HG02840 (cell line): ENCODE measurements at regions not wholly inside any gene's neighbourhood (a gene's known extent, or its start where the extent isn't known, plus 50 kb on each side); places are given as distances from the start of the nearest gene placed in this dataset.

Source experiments
- ATAC-seq: cut with Tn5 transposase; IDR thresholded peaks from one replicate; pipeline ENCODE4 v1.9.1; 2021; ENCODE audit warnings: mild to moderate bottlenecking, moderate library complexity, moderate number of reproducible peaks; ENCODE audit not compliant: unreplicated experiment, low FRiP score

- ATAC-seq, result no peak
Observed at GRCh38 chr1:8094481-8095241, 68.6 kb upstream of the ERRFI1 start.

DNA sequence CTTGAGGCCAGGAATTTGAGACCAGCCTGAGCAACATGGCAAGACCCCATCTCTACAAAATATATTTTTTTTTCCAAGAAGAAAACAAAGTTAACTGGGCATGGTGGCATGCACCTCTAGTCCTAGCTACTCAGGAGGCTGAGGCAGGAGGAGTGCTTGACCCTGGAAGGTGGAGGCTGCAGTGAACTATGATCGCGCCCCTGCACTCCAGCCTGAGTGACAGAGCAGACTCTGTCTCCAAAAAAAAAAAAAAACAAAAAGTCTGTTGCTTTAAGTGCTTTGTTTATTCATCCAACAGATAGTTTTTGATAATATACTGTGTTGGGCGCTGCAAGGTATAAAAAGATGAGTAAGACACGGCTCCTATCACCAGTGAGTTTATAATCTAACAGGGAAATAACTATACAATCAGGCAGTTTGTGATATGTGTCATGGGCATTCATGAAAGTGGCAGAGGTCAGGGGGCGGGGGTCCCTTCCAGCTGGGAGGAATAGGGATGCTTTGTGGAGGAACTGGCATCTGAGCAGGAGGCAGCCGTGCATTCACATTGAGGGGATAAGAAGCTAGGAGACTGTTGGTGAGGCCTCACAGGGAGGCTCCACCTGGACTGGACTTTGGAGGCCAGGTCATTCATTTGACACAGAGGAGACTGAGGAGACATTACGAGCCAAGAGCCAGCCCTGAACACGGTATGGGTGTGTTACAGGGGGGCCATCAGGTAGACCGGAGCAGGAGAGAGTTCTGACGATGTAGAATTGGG lies 67.3 kb upstream of the ERRFI1 start:
- no peak for ATAC-seq

DNA sequence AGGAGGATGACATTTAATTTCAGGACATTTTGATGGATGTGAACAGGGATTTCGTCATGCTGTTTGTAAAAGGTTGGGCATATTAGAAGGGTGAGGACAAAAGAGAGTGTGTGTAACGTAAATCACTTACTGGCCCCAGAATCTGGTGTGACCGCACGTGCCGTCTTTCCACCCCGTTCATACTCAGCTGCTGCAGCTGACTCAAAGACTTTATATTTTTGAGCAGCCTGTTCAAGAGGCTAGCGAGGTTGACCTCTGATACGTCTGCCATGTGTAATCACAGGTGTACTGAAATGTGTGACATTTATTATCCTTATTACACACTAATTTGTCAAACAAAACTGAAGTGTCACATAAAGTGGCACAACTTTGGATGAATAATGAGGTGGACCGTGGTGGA lies 66.5 kb upstream of the ERRFI1 start:
- ATAC-seq, result no peak

GRCh38 chr1:8091691-8092090 lies 65.6 kb upstream of the ERRFI1 start:
- ATAC-seq, result no peak

GRCh38 chr1:8090241-8090702 lies 64.2 kb upstream of the ERRFI1 start:
- no peak for ATAC-seq

DNA sequence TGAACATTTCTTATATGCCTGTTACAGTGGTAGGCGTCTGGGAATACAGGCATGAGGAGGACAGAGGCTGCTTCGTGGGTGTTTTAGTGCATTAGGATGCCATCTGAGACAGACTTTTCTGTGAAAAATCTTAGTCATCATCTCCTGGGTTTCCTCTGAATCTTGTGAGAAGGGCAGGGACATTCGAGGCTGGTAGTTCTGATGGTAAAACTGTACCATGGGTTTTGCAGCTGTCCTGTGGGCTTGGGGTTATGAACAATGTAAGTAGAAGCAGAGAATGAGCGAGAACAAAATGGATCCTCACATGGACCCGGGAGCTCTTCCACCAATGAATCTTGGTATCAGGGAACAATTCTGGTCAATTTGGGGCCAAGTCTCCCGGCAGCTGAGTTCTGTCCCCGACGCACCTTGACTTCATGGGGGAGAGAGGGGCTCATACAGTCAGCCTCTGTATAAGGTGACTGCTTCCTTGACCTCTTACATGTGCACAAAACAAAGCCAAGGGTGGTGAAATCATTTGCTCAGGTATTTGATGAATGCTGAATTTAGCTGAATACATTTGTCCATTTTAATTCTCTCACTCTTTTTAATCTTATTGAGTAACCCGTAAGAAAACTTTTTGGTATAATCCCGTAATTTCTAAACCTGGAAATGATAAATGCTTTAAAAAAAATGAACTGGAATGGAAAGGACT lies 63.6 kb upstream of the ERRFI1 start:
- ATAC-seq, result no peak

DNA sequence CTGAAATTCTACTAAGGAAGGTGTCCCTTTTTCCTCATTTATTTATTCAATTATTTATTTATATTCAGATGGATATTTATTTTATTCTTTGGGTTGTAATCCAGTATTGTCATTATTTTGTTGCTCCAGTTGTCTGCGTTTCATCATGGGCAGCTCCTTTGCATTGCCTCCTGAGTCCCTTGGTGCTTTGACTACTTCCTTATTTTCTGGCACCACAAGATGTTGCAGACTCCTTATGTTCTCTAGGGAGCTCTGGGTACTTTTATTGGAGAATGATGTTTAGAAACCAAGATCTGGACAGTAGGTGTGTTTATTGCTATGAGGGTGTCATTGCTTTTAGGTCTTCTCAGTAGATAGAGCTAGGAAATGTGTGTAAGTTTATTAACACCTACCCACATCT lies 59.9 kb upstream of the ERRFI1 start:
- no peak for ATAC-seq

DNA sequence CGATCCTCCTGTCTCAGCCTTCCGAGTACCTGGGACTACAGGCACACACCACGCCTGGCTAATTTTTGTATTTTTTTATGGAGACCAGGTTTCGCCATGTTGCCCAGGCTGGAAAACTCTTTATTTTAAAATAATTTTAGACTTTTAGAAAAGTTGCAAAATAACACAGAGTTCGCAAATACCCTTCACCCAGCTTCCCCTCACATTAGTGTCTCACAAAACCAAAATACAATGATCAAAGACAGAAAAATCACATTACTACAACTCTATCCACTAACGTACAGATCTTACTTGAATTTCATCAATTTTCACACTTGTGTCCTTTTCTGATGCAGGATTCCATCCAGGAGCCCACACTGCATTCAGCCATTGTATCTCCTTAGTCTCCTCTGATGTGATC lies 58.8 kb upstream of the ERRFI1 start:
- no peak for ATAC-seq

GRCh38 chr1:8083739-8084484 lies 57.8 kb upstream of the ERRFI1 start:
- ATAC-seq, result no peak

- ATAC-seq, result no peak
Observed at GRCh38 chr1:8082945-8083344, 56.8 kb upstream of the ERRFI1 start.

DNA sequence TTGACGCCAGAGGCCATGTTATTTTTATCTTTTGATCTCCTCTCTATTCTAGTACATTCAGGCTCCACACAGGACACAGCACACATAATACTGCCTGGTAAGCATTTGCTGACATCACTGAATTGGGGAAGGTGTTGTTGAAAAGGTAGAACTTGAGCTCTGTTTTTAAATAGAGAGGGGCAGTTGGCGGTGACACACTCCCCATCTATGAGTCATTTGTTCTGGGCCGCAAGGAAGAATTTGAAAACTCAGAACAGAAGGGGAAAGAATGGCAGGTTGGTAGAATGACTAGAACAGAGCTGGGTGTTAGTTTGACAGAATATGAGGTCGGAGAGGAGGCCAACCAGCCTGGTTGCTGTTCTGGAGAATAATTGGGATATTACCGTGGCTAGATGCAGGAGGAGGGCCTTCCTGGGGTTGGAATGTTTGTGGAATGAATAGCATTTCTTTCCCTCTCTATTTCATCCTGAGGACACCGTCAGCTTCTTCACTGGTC lies 52.1 kb upstream of the ERRFI1 start:
- ATAC-seq, result no peak

GRCh38 chr1:8077602-8078001 lies 51.5 kb upstream of the ERRFI1 start:
- ATAC-seq, result no peak

DNA sequence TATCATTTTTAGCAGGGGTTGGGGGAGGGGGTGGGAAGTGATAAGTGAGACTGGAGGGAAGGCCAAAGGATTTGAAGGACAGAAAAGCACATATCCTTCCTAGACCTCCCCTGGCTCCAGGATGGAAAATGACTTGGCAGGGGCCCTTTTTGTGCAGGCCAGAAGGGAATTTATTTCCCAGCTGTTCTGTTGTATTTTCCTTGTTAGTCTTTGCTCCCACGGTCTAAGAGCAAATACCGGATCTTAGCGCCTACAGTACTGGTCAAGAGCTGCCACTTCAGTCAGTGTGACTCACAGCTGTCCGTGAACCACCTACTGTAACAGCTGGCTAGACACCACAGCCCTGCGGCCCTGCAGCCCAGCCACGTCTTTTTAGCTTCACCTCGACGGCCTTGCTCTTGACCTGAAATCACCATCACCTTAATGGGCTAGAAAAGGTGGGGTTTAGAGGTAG lies 51.0 kb upstream of the ERRFI1 start:
- ATAC-seq, result no peak

DNA sequence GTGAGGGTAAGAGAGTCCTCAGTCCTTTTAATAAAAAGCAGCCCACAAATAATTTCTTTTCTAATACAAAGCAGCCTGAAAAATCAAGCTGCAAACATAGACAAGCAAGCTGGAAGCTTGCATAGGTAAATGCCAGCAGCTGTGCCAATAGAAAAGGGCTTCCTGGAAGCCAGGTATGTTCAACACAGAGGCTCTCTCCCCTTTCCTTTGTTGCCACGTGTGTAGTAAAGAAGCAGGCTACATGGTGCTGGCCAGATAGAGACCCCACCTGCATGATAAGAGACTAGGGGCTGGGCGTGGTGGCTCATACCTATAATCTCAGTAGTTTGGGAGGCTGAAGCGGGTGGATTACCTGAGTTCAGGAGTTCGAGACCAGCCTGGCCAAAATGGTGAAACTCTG lies 50.1 kb upstream of the ERRFI1 start:
- no peak for ATAC-seq
